ENCODE measurements at regions not wholly inside any gene's neighbourhood (a gene's known extent, or its start where the extent isn't known, plus 50 kb on each side); places are given as distances from the start of the nearest gene placed in this dataset.

- TF ChIP-seq RAD21 (IDR thresholded peaks at IDR 0.05 in 1 of 2, conservative IDR thresholded peaks at IDR 0.05 in 1 of 2; ENCODE audit: low read depth in 2 of 2, low read length in 2 of 2) (no peak), CREB1 (IDR thresholded peaks at IDR 0.05) (no peak)
Observed at GRCh38 chrX:126967225-126967624, 147.7 kb downstream of the PRR32 start.

All from H1 (cell line).